ENCODE measurements at regions not wholly inside any gene's neighbourhood (a gene's known extent, or its start where the extent isn't known, plus 50 kb on each side); places are given as distances from the start of the nearest gene placed in this dataset.

- no peak overlapping the region for H3K27ac Mint-ChIP-seq
- no peaks in the 10 kb centered on the region for H3K4me1 Mint-ChIP-seq
- TF ChIP-seq CTCF (IDR thresholded peaks at IDR 0.05; ENCODE audit: unreplicated experiment in 3 of 3): no peak
- H3K27me3 Mint-ChIP-seq (ENCODE audit: low read depth): no peaks in the 10 kb centered on the region
- peaks cover 23% of the 10 kb centered on the region for H3K9me3 Mint-ChIP-seq
- no peak overlapping the region for H3K4me3 Mint-ChIP-seq
- peaks cover 11% of the 10 kb centered on the region for H3K36me3 Mint-ChIP-seq (ENCODE audit: low read depth)
Measured at GRCh38 chr11:91955206-91955605, 269.4 kb upstream of the FAT3 start.

DNA sequence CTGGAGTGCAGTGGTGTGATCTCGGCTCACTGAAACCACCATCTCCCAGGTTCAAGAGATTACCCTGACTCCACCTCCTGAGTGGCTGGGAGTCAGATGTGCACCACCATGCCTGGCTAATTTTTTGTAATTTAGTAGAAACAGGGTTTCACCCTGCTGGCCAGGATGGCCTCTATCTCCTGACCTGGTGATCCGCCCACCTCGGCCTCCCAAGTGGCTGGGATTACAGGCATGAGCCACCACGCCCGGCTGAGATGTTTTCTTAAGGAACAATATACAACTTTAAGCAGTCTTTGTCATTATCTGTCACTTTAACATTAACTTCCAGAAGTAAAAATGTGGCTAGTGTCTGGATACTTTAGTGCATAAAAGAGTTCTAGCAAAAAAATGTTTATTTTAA lies 272.6 kb upstream of the FAT3 start:
- Mint-ChIP-seq H3K27ac (no peak overlapping the region), H3K27me3 (ENCODE audit: low read depth) (no peaks in the 10 kb centered on the region), H3K36me3 (ENCODE audit: low read depth) (no peaks in the 10 kb centered on the region), H3K4me1 (peaks cover 18% of the 10 kb centered on the region), H3K4me3 (no peak overlapping the region), H3K9me3 (peaks cover 5% of the 10 kb centered on the region)
- no peak for TF ChIP-seq CTCF (IDR thresholded peaks at IDR 0.05; ENCODE audit: unreplicated experiment in 3 of 3)

GRCh38 chr11:91947215-91947820 lies 277.3 kb upstream of the FAT3 start:
- TF ChIP-seq CTCF (IDR thresholded peaks at IDR 0.05; ENCODE audit: unreplicated experiment in 3 of 3): no peak
- Mint-ChIP-seq H3K27ac (peak overlapping the region; percentile 46 to 81 (median 71)), H3K4me1 (peaks cover 30% of the 10 kb centered on the region), H3K4me3 (peak overlapping the region in 2 of 3 experiments; percentile 1 to 27), H3K36me3 (ENCODE audit: low read depth) (no peaks in the 10 kb centered on the region), H3K27me3 (ENCODE audit: low read depth) (no peaks in the 10 kb centered on the region), H3K9me3 (no peaks in the 10 kb centered on the region)

DNA sequence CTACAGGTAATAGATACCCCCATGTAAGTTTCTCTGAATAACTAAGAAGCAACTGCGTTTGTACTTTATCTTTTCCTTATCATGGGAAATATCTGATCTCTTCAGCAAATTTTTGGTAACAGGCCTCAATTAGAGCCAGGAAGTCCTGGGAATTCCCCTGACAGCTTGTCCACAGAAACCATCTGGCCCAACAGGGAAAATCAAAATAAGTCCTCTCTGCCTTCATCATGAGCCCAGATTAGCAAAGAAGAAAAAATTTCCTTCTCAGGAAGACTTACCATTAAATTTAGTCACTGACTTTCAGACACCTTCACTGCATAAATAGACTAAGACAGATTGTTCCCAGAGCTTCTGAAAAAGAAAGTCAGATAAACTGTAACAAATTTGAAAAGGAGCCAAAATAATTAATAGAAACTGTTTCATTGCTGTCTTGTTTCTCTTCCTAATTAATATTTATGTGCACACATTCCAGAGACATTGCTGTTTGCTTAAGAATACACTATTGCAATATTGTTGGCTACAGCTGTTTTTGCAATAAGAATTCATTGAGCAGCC lies 278.1 kb upstream of the FAT3 start:
- Mint-ChIP-seq H3K4me1 (peaks cover 30% of the 10 kb centered on the region), H3K36me3 (ENCODE audit: low read depth) (no peaks in the 10 kb centered on the region), H3K4me3 (peak overlapping the region in 2 of 3 experiments; percentile 1 to 27), H3K9me3 (no peaks in the 10 kb centered on the region), H3K27me3 (ENCODE audit: low read depth) (no peaks in the 10 kb centered on the region), H3K27ac (peak overlapping the region; percentile 46 to 81 (median 71))
- TF ChIP-seq CTCF (IDR thresholded peaks at IDR 0.05; ENCODE audit: unreplicated experiment in 3 of 3): no peak

- H3K4me3 Mint-ChIP-seq: no peak overlapping the region
- H3K27ac Mint-ChIP-seq: no peak overlapping the region
- no peaks in the 10 kb centered on the region for H3K9me3 Mint-ChIP-seq
- H3K36me3 Mint-ChIP-seq (ENCODE audit: low read depth): no peaks in the 10 kb centered on the region
- no peak for TF ChIP-seq CTCF (IDR thresholded peaks at IDR 0.05; ENCODE audit: unreplicated experiment in 3 of 3)
- no peaks in the 10 kb centered on the region for H3K27me3 Mint-ChIP-seq (ENCODE audit: low read depth)
- H3K4me1 Mint-ChIP-seq: no peaks in the 10 kb centered on the region
Measured at GRCh38 chr11:91935120-91935519, 289.5 kb upstream of the FAT3 start.

Data from nephron (organoid).